Endodermal cell (in vitro differentiated cells): ENCODE measurements at regions not wholly inside any gene's neighbourhood (a gene's known extent, or its start where the extent isn't known, plus 50 kb on each side); places are given as distances from the start of the nearest gene placed in this dataset.

Experiments used
- DNase-seq: peaks from one replicate; pipeline ENCODE4 v3.0.0-alpha.2; 2017
- H3K27ac ChIP-seq: 2 replicates; pipeline ENCODE4 v1.5.1; 2013; ENCODE audit warnings: mild to moderate bottlenecking, low read depth, low read length, moderate library complexity
- H3K27me3 ChIP-seq: 2 replicates; pipeline ENCODE4 v1.6.1; 2013; ENCODE audit warnings: mild to moderate bottlenecking, low read length, moderate library complexity; ENCODE audit not compliant: insufficient read depth, control insufficient read depth, poor library complexity, severe bottlenecking
- H3K36me3 ChIP-seq: 2 replicates; pipeline ENCODE4 v1.7.0; 2013; ENCODE audit warnings: mild to moderate bottlenecking, low read length, moderate library complexity; ENCODE audit not compliant: control insufficient read depth, insufficient read depth
- H3K4me1 ChIP-seq: one replicate; pipeline ENCODE4 v1.7.0; 2013; ENCODE audit warnings: low read length; ENCODE audit not compliant: control insufficient read depth, insufficient read depth
- H3K4me3 ChIP-seq: 2 replicates; pipeline ENCODE4 v1.5.1; 2013; ENCODE audit warnings: mild to moderate bottlenecking, low read length, moderate library complexity
- H3K9ac ChIP-seq: 2 replicates; pipeline ENCODE4 v1.6.1; 2013; ENCODE audit warnings: mild to moderate bottlenecking, low read length, moderate library complexity; ENCODE audit not compliant: poor library complexity, severe bottlenecking; ENCODE audit errors: extremely low read depth
- H3K9me3 ChIP-seq: 2 replicates; pipeline ENCODE4 v1.6.1; 2013; ENCODE audit warnings: mild to moderate bottlenecking, low read length, moderate library complexity; ENCODE audit not compliant: control insufficient read depth
- H3K27ac Mint-ChIP-seq: 2 replicates; pipeline ENCODE4 v1.8.0; 2020; ENCODE audit warnings: mixed read lengths
- H3K27me3 Mint-ChIP-seq: 2 replicates; pipeline ENCODE4 v1.8.0; 2021; ENCODE audit warnings: mild to moderate bottlenecking, mixed read lengths; ENCODE audit not compliant: insufficient read depth
- H3K36me3 Mint-ChIP-seq: 2 replicates; pipeline ENCODE4 v1.8.0; 2020; ENCODE audit warnings: low read depth, mixed read lengths
- H3K4me1 Mint-ChIP-seq: 2 replicates; pipeline ENCODE4 v1.8.0; 2020; ENCODE audit warnings: mixed read lengths
- H3K4me3 Mint-ChIP-seq: 2 replicates; pipeline ENCODE4 v1.8.0; 2020; ENCODE audit warnings: mild to moderate bottlenecking, moderate library complexity, mixed read lengths
- H3K9me3 Mint-ChIP-seq: 2 replicates; pipeline ENCODE4 v1.8.0; 2020; ENCODE audit warnings: mild to moderate bottlenecking, mixed read lengths
- CTCF ChIP-seq: fragments of 200-600 bp; sonication (generic); conservative IDR thresholded peaks from 2 replicates; pipeline ENCODE4 v1.5.0; 2021; ENCODE audit warnings: antibody characterized with exemption, mild to moderate bottlenecking
- WGBS, 2 experiments: methylation state at CpG; one replicate each; pipeline versions ENCODE4 v1.1.5 to v1.1.7; 2013; ENCODE audit warnings: missing lambda C conversion rate in 2 of 2, mixed read lengths in 1 of 2; ENCODE audit not compliant: insufficient coverage in 1 of 2, insufficient read length in 1 of 2; 5-methylcytosine and 5-hydroxymethylcytosine counted together

- H3K4me1 ChIP-seq = no peaks in the 10 kb centered on the region
- no peak overlapping the region for H3K4me3 ChIP-seq
- Mint-ChIP-seq H3K4me1 (no peaks in the 10 kb centered on the region), H3K36me3 (no peaks in the 10 kb centered on the region), H3K27ac (no peak overlapping the region), H3K4me3 (no peak overlapping the region), H3K9me3 (no peaks in the 10 kb centered on the region), H3K27me3 (peaks cover 5% of the 10 kb centered on the region)
- no peak overlapping the region for H3K9ac ChIP-seq
- H3K27ac ChIP-seq = no peak overlapping the region
- H3K27me3 ChIP-seq = no peaks in the 10 kb centered on the region
- no peak for TF ChIP-seq CTCF
- H3K36me3 ChIP-seq = no peaks in the 10 kb centered on the region
- no peak for DNase-seq
- no peaks in the 10 kb centered on the region for H3K9me3 ChIP-seq
- 83 to 92% methylated on average over 5 to 6 of the region's 6 CpGs for WGBS, 2 experiments
Observed at GRCh38 chr5:3265936-3266335, 329.7 kb upstream of the IRX1 start.

- Mint-ChIP-seq H3K9me3 (no peaks in the 10 kb centered on the region), H3K4me1 (no peaks in the 10 kb centered on the region), H3K27me3 (peaks cover 9% of the 10 kb centered on the region), H3K4me3 (no peak overlapping the region), H3K36me3 (no peaks in the 10 kb centered on the region), H3K27ac (no peak overlapping the region)
- no peaks in the 10 kb centered on the region for H3K27me3 ChIP-seq
- DNase-seq = no peak
- H3K9ac ChIP-seq = no peak overlapping the region
- WGBS, 2 experiments = 57 to 81% methylated on average over 2 to 5 of the region's 5 CpGs
- TF ChIP-seq CTCF = no peak
- no peaks in the 10 kb centered on the region for H3K9me3 ChIP-seq
- no peaks in the 10 kb centered on the region for H3K36me3 ChIP-seq
- H3K4me3 ChIP-seq = no peak overlapping the region
- H3K4me1 ChIP-seq = no peaks in the 10 kb centered on the region
- H3K27ac ChIP-seq = no peak overlapping the region
Observed at GRCh38 chr5:3265131-3265885, 330.3 kb upstream of the IRX1 start.

GRCh38 chr5:3262451-3262850 is 333.2 kb upstream of the IRX1 start:
- no peaks in the 10 kb centered on the region for H3K9me3 ChIP-seq
- no peak for DNase-seq
- H3K36me3 ChIP-seq = no peaks in the 10 kb centered on the region
- H3K4me3 Mint-ChIP-seq = no peak overlapping the region
- H3K27me3 ChIP-seq = no peaks in the 10 kb centered on the region
- H3K9me3 Mint-ChIP-seq = no peaks in the 10 kb centered on the region
- H3K27me3 Mint-ChIP-seq = peaks cover 9% of the 10 kb centered on the region
- H3K9ac ChIP-seq = no peak overlapping the region
- H3K36me3 Mint-ChIP-seq = no peaks in the 10 kb centered on the region
- TF ChIP-seq CTCF = no peak
- H3K4me1 Mint-ChIP-seq = no peaks in the 10 kb centered on the region
- WGBS, 2 experiments = 84 to 95% methylated on average over 3 to 4 of the region's 4 CpGs
- H3K27ac ChIP-seq = no peak overlapping the region
- no peaks in the 10 kb centered on the region for H3K4me1 ChIP-seq
- no peak overlapping the region for H3K27ac Mint-ChIP-seq
- H3K4me3 ChIP-seq = no peak overlapping the region
